OCI-LY3 (cell line): ENCODE measurements at regions not wholly inside any gene's neighbourhood (a gene's known extent, or its start where the extent isn't known, plus 50 kb on each side); places are given as distances from the start of the nearest gene placed in this dataset.

Source experiments
- H2AFZ ChIP-seq: fragments of 200-600, 300-600 bp; shearing (Covaris generic); 2 replicates; pipeline ENCODE4 v1.6.0; 2014; ENCODE audit warnings: antibody characterized with exemption, low read depth, low read length
- H3K27ac ChIP-seq: fragments of 200-600, 300-600 bp; sonication (generic); 2 replicates; pipeline ENCODE4 v1.5.1; 2014; ENCODE audit warnings: mild to moderate bottlenecking, low read length, moderate library complexity, mixed read lengths
- H3K27me3 ChIP-seq: fragments of 200-600, 300-600 bp; sonication (generic); 2 replicates; pipeline ENCODE4 v1.6.1; 2014; ENCODE audit warnings: low read depth, low read length, mixed read lengths
- H3K36me3 ChIP-seq: fragments of 200-600, 300-600 bp; sonication (generic); replicated peaks from 2 replicates; pipeline ENCODE3; 2014; ENCODE audit warnings: low read depth, low read length, mixed read lengths
- H3K4me1 ChIP-seq: fragments of 300-600, 200-600 bp; sonication (generic); 2 replicates; pipeline ENCODE4 v1.6.1; 2014; ENCODE audit warnings: low read length, mixed read lengths
- H3K4me2 ChIP-seq: fragments of 200-600, 300-600 bp; sonication (generic); 2 replicates; pipeline ENCODE4 v1.6.1; 2014; ENCODE audit warnings: low read length, mixed read lengths
- H3K4me3 ChIP-seq: fragments of 300-600, 200-600 bp; sonication (generic); 2 replicates; pipeline ENCODE4 v1.5.1; 2014; ENCODE audit warnings: antibody characterized with exemption, mild to moderate bottlenecking, low read length, moderate library complexity
- H3K79me2 ChIP-seq: fragments of 300-600, 200-600 bp; shearing (Covaris generic); 2 replicates; pipeline ENCODE4 v1.6.1; 2014; ENCODE audit warnings: mild to moderate bottlenecking, low read length, mixed read lengths
- H3K9ac ChIP-seq: fragments of 300-600, 200-600 bp; shearing (Covaris generic); 2 replicates; pipeline ENCODE4 v1.6.0; 2014; ENCODE audit warnings: mild to moderate bottlenecking, low read length, moderate library complexity
- H3K9me3 ChIP-seq: fragments of 200-600, 300-600 bp; shearing (Covaris generic); 2 replicates; pipeline ENCODE4 v1.6.1; 2014; ENCODE audit warnings: low read length, mixed read lengths; ENCODE audit not compliant: insufficient read depth
- H4K20me1 ChIP-seq: fragments of 200-600, 300-600 bp; sonication (generic); 2 replicates; pipeline ENCODE4 v1.6.1; 2016; ENCODE audit warnings: low read length, mixed read lengths; ENCODE audit not compliant: insufficient read depth
- EZH2phosphoT487 ChIP-seq: fragments of 200-600 bp; shearing (Covaris generic); IDR thresholded peaks from 2 replicates; pipeline ENCODE4 v1.6.1; 2018; ENCODE audit warnings: antibody characterized with exemption, mixed run types, low read depth
- TF ChIP-seq, protein P1 (sequence below): fragments of 200-600, 300-600 bp; sonication (generic); IDR thresholded peaks from 2 replicates; pipeline ENCODE4 v1.5.1; 2014; ENCODE audit warnings: antibody characterized with exemption, low read length, low read depth

DNA sequence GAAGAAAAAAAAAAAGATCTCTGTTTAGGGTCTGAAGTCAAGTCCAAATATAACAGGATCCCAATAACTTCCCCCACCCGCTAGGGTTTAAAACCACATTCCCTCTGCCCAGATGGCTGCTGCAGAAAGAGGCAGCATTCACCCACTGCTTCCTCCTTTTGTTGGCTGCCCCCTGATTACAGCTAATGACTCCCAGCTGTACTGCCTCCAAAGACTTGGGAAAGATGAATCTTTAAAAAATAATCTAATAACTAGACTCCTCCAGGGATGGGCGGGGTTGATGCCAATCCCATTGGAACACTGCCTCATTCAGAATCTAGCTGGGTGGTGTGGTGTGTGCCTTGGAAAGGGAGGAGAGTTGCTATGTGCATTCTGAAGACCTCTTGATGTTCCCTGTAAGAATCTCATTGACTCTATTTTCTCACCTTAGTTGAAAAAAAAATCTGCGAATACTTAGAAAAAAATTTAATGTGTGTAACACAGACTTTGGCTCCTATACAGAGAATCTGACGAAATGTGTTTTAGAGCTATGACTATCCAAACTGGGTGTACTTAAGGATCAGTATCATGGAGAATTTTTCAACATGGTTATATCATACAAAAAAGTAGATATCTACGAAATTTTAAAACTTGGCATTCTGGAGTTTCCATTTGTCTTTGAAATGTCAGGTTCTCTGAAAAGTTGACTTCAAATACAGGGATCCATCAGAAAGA, 174.0 kb downstream of the RNF144B start:
- Histone ChIP-seq H3K27me3 (no peaks in the 10 kb centered on the region), H3K4me1 (peaks cover 19% of the 10 kb centered on the region), H3K4me2 (no peak overlapping the region), H3K9me3 (no peaks in the 10 kb centered on the region), H4K20me1 (no peaks in the 10 kb centered on the region), H3K79me2 (no peaks in the 10 kb centered on the region), H3K4me3 (no peak overlapping the region), H2AFZ (no peak overlapping the region), H3K9ac (no peak overlapping the region), H3K36me3 (no peaks in the 10 kb centered on the region), H3K27ac (no peak overlapping the region)
- TF ChIP-seq, protein P1, sequence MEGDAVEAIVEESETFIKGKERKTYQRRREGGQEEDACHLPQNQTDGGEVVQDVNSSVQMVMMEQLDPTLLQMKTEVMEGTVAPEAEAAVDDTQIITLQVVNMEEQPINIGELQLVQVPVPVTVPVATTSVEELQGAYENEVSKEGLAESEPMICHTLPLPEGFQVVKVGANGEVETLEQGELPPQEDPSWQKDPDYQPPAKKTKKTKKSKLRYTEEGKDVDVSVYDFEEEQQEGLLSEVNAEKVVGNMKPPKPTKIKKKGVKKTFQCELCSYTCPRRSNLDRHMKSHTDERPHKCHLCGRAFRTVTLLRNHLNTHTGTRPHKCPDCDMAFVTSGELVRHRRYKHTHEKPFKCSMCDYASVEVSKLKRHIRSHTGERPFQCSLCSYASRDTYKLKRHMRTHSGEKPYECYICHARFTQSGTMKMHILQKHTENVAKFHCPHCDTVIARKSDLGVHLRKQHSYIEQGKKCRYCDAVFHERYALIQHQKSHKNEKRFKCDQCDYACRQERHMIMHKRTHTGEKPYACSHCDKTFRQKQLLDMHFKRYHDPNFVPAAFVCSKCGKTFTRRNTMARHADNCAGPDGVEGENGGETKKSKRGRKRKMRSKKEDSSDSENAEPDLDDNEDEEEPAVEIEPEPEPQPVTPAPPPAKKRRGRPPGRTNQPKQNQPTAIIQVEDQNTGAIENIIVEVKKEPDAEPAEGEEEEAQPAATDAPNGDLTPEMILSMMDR = no peak
- no peak for TF ChIP-seq EZH2phosphoT487

DNA sequence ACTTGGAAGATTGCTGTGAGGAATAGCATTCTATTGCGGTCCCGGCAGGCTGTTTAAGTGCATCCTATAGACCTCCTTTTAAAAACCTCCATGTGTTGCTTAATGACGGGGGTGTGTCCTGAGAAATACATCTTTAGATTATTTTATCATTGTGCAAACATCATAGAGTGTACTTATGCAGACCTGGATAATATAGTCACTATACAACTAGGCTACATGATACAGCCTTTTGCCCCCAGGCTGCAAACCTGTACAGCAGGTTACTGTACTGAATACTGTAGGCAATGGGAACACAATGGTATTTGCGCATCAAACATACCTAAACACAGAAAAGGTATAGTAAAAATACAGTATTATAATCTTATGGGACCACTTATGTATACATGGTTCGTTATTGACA, 175.6 kb downstream of the RNF144B start:
- Histone ChIP-seq H3K9ac (no peak overlapping the region), H3K27me3 (no peaks in the 10 kb centered on the region), H3K4me2 (no peak overlapping the region)

GRCh38 chr6:18564775-18565174, 177.6 kb downstream of the RNF144B start:
- H3K9me3 ChIP-seq = no peaks in the 10 kb centered on the region
- no peak overlapping the region for H3K4me3 ChIP-seq
- H3K4me2 ChIP-seq = no peak overlapping the region
- no peaks in the 10 kb centered on the region for H3K79me2 ChIP-seq
- no peak for TF ChIP-seq EZH2phosphoT487
- TF ChIP-seq, protein P1 = no peak
- no peaks in the 10 kb centered on the region for H3K36me3 ChIP-seq
- no peak overlapping the region for H3K27ac ChIP-seq
- H3K27me3 ChIP-seq = no peaks in the 10 kb centered on the region
- H3K9ac ChIP-seq = no peak overlapping the region
- H2AFZ ChIP-seq = no peak overlapping the region
- H4K20me1 ChIP-seq = no peaks in the 10 kb centered on the region
- peaks cover 24% of the 10 kb centered on the region for H3K4me1 ChIP-seq

More for the DNA sequence above, 175.6 kb downstream of the RNF144B start:
- no peaks in the 10 kb centered on the region for H3K9me3 ChIP-seq
- H3K4me1 ChIP-seq = peaks cover 19% of the 10 kb centered on the region
- H3K36me3 ChIP-seq = no peaks in the 10 kb centered on the region
- no peak overlapping the region for H3K27ac ChIP-seq
- H4K20me1 ChIP-seq = no peaks in the 10 kb centered on the region
- H3K79me2 ChIP-seq = no peaks in the 10 kb centered on the region
- H2AFZ ChIP-seq = no peak overlapping the region
- TF ChIP-seq, protein P1 = no peak
- no peak for TF ChIP-seq EZH2phosphoT487
- no peak overlapping the region for H3K4me3 ChIP-seq

GRCh38 chr6:18565231-18565630, 178.1 kb downstream of the RNF144B start:
- Histone ChIP-seq H4K20me1 (no peaks in the 10 kb centered on the region), H3K4me2 (no peak overlapping the region), H3K4me1 (peaks cover 25% of the 10 kb centered on the region), H3K79me2 (no peaks in the 10 kb centered on the region), H3K9me3 (no peaks in the 10 kb centered on the region), H3K4me3 (no peak overlapping the region), H3K27ac (no peak overlapping the region), H3K36me3 (no peaks in the 10 kb centered on the region), H3K27me3 (no peaks in the 10 kb centered on the region), H2AFZ (no peak overlapping the region), H3K9ac (no peak overlapping the region)
- TF ChIP-seq, protein P1 = no peak
- TF ChIP-seq EZH2phosphoT487 = no peak
